GM23248 (cell line): ENCODE measurements at regions not wholly inside any gene's neighbourhood (a gene's known extent, or its start where the extent isn't known, plus 50 kb on each side); places are given as distances from the start of the nearest gene placed in this dataset.
A peak's percentile ranks its signal among the peaks of the same experiment; 100 is the strongest.

Experiments
- DNase-seq: peaks from one replicate; pipeline ENCODE4 v3.0.0-alpha.2; 2015
- H2AFZ ChIP-seq: fragments of 200-600 bp; sonication (generic); 2 replicates; pipeline ENCODE4 v1.6.1; 2016; ENCODE audit warnings: antibody characterized with exemption
- H3F3A ChIP-seq: fragments of 200-600 bp; sonication (generic); 2 replicates; pipeline ENCODE4 v1.6.1; 2016; ENCODE audit warnings: mild to moderate bottlenecking, antibody characterized with exemption, mixed run types; ENCODE audit not compliant: insufficient read depth
- H3K27ac ChIP-seq: fragments of 200-600 bp; sonication (generic); 2 replicates; pipeline ENCODE4 v1.5.1; 2016; ENCODE audit warnings: mild to moderate bottlenecking
- H3K27me3 ChIP-seq: fragments of 200-600 bp; sonication (generic); replicated peaks from 2 replicates; pipeline ENCODE4 v1.6.1; 2016; ENCODE audit warnings: mild to moderate bottlenecking; ENCODE audit not compliant: insufficient read depth
- H3K36me3 ChIP-seq: fragments of 200-600 bp; sonication (generic); 2 replicates; pipeline ENCODE4 v1.6.1; 2016; ENCODE audit warnings: low read depth, mild to moderate bottlenecking
- H3K4me1 ChIP-seq: fragments of 200-600 bp; sonication (generic); 2 replicates; pipeline ENCODE4 v1.6.1; 2016; ENCODE audit warnings: mild to moderate bottlenecking; ENCODE audit not compliant: insufficient read depth
- H3K4me2 ChIP-seq: fragments of 200-600 bp; sonication (generic); one replicate; pipeline ENCODE4 v1.6.1; 2016; ENCODE audit warnings: mild to moderate bottlenecking; ENCODE audit not compliant: unreplicated experiment
- H3K4me3 ChIP-seq: fragments of 200-600 bp; sonication (generic); 2 replicates; pipeline ENCODE4 v1.5.1; 2016; ENCODE audit warnings: mild to moderate bottlenecking
- H3K79me2 ChIP-seq: fragments of 200-600 bp; sonication (generic); 2 replicates; pipeline ENCODE4 v1.6.1; 2016; ENCODE audit warnings: mild to moderate bottlenecking; ENCODE audit not compliant: insufficient read depth
- H3K9ac ChIP-seq: fragments of 200-600 bp; sonication (generic); 2 replicates; pipeline ENCODE4 v1.6.1; 2016; ENCODE audit warnings: mild to moderate bottlenecking
- H3K9me2 ChIP-seq: fragments of 200-600 bp; sonication (generic); 2 replicates; pipeline ENCODE4 v1.6.1; 2016; ENCODE audit warnings: mixed run types, mild to moderate bottlenecking, moderate library complexity; ENCODE audit not compliant: insufficient read depth
- H3K9me3 ChIP-seq: fragments of 200-600 bp; sonication (generic); one replicate; pipeline ENCODE4 v1.6.1; 2017; ENCODE audit warnings: low read depth
- H4K20me1 ChIP-seq: fragments of 200-600 bp; sonication (generic); 2 replicates; pipeline ENCODE4 v1.6.0; 2016; ENCODE audit not compliant: insufficient read depth
- EZH2 ChIP-seq: fragments of 200-600 bp; sonication (generic); IDR thresholded peaks from 2 replicates; pipeline ENCODE4 v1.6.1; 2018; ENCODE audit warnings: antibody characterized with exemption, mild to moderate bottlenecking; ENCODE audit not compliant: insufficient read depth, poor library complexity, severe bottlenecking
- EZH2phosphoT487 ChIP-seq: fragments of 200-600 bp; sonication (generic); IDR thresholded peaks from 2 replicates; pipeline ENCODE4 v1.6.1; 2018; ENCODE audit warnings: antibody characterized with exemption, moderate library complexity, mild to moderate bottlenecking, low read depth; ENCODE audit not compliant: insufficient read depth
- WGBS, 2 experiments: methylation state at CpG; one replicate each; pipeline ENCODE4 v1.1.6; 2015 to 2017; ENCODE audit warnings: low lambda C conversion rate in 2 of 2, low coverage in 1 of 2; ENCODE audit errors: missing lambda C conversion rate in 2 of 2; 5-methylcytosine and 5-hydroxymethylcytosine counted together
- in situ Hi-C: fragments of 300-500 bp; cut with MboI; formaldehyde crosslinking; loops from 2 replicates; pipeline ENCODE4 v1.15.0; 2020

DNA sequence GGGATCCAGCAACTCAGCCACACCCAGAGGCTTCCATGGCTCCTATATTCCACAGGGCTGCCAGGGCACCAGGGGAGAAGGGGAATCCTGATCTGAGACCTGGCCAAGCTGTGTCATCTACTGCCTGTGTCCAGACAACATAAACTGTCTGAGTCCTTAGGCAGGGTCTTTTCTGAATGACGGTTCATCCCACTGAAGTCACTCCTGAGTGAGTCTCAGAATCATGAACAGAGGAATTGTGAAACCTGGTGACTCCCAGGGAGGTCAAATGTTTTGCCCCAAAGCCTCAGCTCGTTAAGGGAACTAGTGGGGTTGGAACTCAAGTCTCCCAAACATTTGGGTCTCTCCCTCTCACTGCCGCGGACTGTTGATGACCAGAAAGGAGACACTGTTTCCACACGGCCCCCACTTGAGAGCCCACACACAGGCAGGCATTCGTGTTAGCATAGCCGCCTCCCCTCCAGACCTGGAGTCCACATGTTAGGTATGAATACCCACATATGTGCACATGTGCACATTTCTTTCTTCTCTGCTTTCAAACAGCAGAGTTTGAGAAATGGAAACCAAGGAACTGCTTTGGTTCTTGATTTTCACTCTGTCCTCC, 87.2 kb upstream of the KCNK12 start:
- H4K20me1 ChIP-seq: no peaks in the 10 kb centered on the region
- H3K4me3 ChIP-seq: no peak overlapping the region
- WGBS, 2 experiments: 37 to 40% methylated on average over 7 of the region's 7 CpGs
- no peaks in the 10 kb centered on the region for H3K79me2 ChIP-seq
- no peaks in the 10 kb centered on the region for H3K4me1 ChIP-seq
- in situ Hi-C loops: no loop called here
- no peaks in the 10 kb centered on the region for H3F3A ChIP-seq
- H3K9me2 ChIP-seq: no peaks in the 10 kb centered on the region
- TF ChIP-seq EZH2 (no peak), EZH2phosphoT487 (no peak)
- H3K4me2 ChIP-seq: no peak overlapping the region
- no peaks in the 10 kb centered on the region for H3K9me3 ChIP-seq
- no peak overlapping the region for H3K9ac ChIP-seq
- DNase-seq: no peak
- no peak overlapping the region for H3K27ac ChIP-seq
- no peaks in the 10 kb centered on the region; the same call in 1 of the 2 replicates for H3K27me3 ChIP-seq
- no peak overlapping the region for H2AFZ ChIP-seq
- H3K36me3 ChIP-seq: no peaks in the 10 kb centered on the region

DNA sequence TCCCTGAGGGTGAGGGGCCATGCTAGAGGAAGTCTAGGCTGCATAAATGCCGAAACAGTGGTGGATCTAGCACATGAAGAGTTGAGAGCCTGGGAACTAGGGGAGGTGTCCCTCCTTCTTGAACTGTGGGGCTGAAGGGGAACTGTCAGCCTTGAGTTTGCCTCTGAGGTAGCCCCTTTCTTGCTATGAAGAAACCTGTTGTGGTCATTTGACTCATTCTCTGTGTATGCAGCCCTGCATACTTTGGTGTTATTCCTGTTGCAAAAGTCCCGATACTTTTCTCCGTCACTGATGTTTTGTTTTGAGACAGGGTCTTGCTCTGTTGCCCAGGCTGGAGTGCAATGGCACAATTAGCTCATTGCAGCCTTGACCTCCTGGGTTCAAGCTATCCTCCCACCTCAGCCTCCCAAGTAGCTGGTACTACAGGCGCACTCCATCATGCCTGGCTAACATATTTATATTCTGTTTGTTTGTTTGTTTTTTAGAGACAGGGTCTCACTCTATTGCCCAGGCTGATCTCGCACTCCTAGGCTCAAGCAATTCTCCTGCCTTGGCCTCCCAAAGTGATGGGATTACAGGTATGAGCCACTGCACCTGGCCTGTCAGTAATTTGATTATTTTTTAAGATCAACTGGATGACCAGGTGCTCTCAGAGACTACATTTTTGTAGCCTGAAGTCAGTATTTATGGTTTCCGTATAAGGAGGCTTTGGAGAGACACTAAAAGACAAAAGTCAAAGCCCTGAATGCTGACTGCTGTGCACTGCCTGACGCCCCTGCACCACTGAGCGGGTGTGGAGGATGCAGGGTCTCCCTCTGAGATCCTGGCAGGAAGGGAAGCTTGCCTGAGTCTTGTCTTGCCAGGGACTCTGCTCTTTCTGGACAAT, 86.2 kb upstream of the KCNK12 start:
- Histone ChIP-seq H3F3A (no peaks in the 10 kb centered on the region), H3K4me1 (no peaks in the 10 kb centered on the region), H3K36me3 (no peaks in the 10 kb centered on the region), H3K9ac (no peak overlapping the region), H3K4me2 (no peak overlapping the region), H4K20me1 (no peaks in the 10 kb centered on the region), H3K4me3 (no peak overlapping the region), H3K9me3 (no peaks in the 10 kb centered on the region), H3K27ac (no peak overlapping the region), H3K79me2 (no peaks in the 10 kb centered on the region), H3K27me3 (peaks cover 3% of the 10 kb centered on the region; the same call in 1 of the 2 replicates), H3K9me2 (no peaks in the 10 kb centered on the region), H2AFZ (no peak overlapping the region)
- no peak for TF ChIP-seq EZH2
- TF ChIP-seq EZH2phosphoT487: no peak
- in situ Hi-C loops: no loop called here
- WGBS, 2 experiments: 74 to 76% methylated on average over 8 of the region's 8 CpGs
- DNase-seq: peak; percentile 13

DNA sequence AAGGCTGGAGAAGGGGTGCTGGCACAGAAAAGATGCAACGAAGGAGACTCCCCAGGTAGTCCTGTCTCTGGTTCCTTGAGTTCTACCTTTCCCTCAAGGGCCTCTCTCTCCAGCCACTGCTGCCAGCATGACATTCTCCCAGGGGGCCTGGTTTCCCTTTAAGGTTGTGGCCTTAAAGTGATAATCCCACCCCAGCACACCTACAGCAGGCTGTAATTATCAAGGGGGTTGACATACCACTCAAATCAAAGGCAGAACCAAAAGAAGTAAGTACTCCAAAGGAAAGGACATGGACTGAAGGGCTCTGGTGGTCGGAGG, 84.7 kb upstream of the KCNK12 start:
- Histone ChIP-seq H3K4me3 (no peak overlapping the region), H3K4me1 (no peaks in the 10 kb centered on the region), H3K9me3 (no peaks in the 10 kb centered on the region), H3K4me2 (no peak overlapping the region), H3K27me3 (peaks cover 15% of the 10 kb centered on the region), H3K27ac (no peak overlapping the region), H3K36me3 (no peaks in the 10 kb centered on the region), H2AFZ (no peak overlapping the region), H3F3A (no peaks in the 10 kb centered on the region), H3K9me2 (no peaks in the 10 kb centered on the region), H4K20me1 (no peaks in the 10 kb centered on the region), H3K79me2 (no peaks in the 10 kb centered on the region), H3K9ac (no peak overlapping the region)
- in situ Hi-C loops: no loop called here
- WGBS, 2 experiments: 86 to 90% methylated on average over 2 of the region's 2 CpGs
- DNase-seq: no peak
- TF ChIP-seq EZH2 (no peak), EZH2phosphoT487 (no peak)

DNA sequence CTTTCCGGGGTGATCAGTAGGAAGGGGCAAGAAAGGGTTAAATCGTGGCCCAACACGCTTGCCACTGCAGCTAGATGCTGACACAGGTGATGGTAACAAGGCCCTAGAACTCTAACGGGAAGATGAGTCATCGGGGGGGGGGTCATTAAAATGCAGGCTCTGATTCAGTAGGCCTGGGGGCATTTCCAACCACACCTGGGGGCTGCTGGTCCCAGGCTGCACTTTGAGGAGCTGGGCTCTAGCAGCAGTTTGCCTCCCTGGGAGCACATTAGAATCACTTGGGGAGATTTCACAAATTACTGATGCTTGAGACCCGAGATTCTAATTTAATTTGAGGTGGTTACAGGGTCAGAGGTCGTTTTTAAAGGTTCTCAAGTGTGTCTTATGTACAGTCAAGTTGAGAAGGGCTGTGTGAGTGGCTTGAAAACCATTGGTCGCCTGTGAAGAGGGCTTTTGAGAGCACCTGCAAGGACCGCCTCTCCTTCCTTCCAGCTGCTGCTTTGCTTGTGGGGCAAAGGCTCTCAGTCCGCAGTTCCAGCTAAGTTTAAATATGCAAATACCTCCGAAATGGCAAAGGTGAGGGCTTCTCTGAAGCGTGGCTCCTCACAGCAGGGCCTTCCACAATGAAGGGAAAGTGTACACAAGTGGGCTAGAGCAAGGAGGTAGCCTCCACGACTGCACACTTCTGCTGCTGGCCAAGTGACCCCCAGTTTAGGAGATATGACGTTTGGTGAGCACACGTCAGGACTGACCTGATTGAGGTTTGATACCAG, 84.2 kb upstream of the KCNK12 start:
- Histone ChIP-seq H3K9me3 (no peaks in the 10 kb centered on the region), H3K9me2 (no peaks in the 10 kb centered on the region), H3K79me2 (no peaks in the 10 kb centered on the region), H3K4me1 (no peaks in the 10 kb centered on the region), H3K27ac (no peak overlapping the region), H3K4me3 (no peak overlapping the region), H3K9ac (no peak overlapping the region), H4K20me1 (no peaks in the 10 kb centered on the region), H3F3A (no peaks in the 10 kb centered on the region), H2AFZ (no peak overlapping the region), H3K27me3 (peaks cover 15% of the 10 kb centered on the region), H3K36me3 (no peaks in the 10 kb centered on the region), H3K4me2 (no peak overlapping the region)
- TF ChIP-seq EZH2phosphoT487: no peak
- no peak for TF ChIP-seq EZH2
- no peak for DNase-seq
- in situ Hi-C loops: no loop called here
- WGBS, 2 experiments: 52 to 59% methylated on average over 15 of the region's 15 CpGs
